ENCODE measurements at regions not wholly inside any gene's neighbourhood (a gene's known extent, or its start where the extent isn't known, plus 50 kb on each side); places are given as distances from the start of the nearest gene placed in this dataset.
A peak's percentile ranks its signal among the peaks of the same experiment; 100 is the strongest.
"Not testable (repeated sequence)": the region's sequence is repeated elsewhere in the genome, so short reads cannot be mapped to it uniquely, and the experiment has no call there.

GRCh38 chr6:106847116-106847515, 127.4 kb downstream of the CD24 start:
- no peak for DNase-seq

- no peak for DNase-seq
Observed at GRCh38 chr6:106844930-106845329, 129.6 kb downstream of the CD24 start.

DNA sequence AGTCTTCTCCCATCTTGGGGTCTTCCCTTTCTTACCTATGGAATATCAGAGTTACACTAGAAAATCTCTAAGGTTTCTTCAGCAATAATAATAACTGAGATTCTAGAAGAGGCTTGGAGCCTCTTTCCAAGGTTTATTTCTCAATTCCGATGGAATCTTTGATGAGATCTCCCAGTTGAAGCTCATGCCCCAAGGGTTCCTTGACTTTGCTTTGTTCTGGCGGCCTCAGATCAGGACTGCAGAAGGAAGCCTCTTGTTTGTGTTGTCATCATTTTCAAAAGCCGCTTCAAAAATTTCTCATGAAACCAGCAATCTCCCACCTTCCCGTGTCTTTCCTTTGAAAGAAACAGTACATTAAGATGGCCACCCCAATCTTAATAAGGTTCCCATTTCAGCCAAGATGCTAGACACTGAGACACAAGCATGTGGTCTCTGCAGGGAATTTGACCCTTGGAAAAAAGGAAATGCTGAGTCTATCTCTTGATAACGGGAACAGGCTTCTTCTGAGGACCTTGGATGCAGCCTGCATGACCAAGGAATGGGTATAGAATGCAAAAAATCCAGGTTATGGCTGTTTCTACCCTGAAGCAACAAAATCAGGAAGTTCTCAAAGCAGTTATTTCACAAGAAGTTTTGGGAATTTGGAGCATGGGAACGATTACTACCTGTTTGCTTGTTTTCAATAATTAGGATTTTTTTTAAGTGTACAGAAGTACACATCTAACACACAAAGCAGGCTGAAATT, 141.6 kb downstream of the CD24 start:
- no peak for DNase-seq

- DNase-seq: no peak
Observed at GRCh38 chr6:106830930-106831329, 143.6 kb downstream of the CD24 start.

DNA sequence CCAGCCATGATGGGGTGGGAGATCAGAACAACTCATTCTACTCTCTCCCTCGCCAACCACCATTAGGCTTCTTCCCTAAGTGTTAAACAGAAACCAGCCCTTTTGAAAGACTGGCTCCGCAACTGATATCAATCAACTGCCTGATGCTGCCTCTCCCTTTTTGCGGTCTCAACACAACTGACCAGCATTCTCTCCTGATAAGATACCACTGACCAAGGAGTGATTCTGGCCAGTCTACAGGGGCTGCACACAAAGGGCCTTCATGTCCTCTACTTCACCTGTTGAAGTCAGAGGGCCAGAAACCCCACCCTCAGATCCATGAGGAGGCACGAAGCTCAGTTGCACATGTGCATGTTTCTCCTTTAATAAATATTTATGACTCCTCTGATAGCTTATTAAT, 145.1 kb downstream of the CD24 start:
- DNase-seq: no peak

DNA sequence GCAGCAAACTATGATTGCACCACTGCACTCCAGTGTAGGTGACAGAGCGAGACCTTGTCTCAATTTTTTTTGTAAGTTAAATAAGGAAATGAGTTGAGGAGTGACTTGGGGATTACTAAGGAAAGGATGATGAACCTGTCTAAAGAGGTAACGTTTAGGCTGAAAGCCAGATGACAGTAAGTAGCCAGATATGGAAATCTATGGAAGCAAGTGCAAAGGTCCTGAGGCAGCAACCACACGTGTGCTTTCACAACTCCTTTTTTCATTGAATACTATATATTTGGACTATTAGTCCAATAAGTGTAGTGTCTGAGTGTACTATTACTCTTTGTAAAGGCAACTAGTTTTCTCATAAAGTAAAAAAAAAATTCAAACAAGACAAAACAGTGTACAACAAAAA, 147.4 kb downstream of the CD24 start:
- no peak for DNase-seq

GRCh38 chr6:106825156-106825555, 149.4 kb downstream of the CD24 start:
- no peak for DNase-seq

DNA sequence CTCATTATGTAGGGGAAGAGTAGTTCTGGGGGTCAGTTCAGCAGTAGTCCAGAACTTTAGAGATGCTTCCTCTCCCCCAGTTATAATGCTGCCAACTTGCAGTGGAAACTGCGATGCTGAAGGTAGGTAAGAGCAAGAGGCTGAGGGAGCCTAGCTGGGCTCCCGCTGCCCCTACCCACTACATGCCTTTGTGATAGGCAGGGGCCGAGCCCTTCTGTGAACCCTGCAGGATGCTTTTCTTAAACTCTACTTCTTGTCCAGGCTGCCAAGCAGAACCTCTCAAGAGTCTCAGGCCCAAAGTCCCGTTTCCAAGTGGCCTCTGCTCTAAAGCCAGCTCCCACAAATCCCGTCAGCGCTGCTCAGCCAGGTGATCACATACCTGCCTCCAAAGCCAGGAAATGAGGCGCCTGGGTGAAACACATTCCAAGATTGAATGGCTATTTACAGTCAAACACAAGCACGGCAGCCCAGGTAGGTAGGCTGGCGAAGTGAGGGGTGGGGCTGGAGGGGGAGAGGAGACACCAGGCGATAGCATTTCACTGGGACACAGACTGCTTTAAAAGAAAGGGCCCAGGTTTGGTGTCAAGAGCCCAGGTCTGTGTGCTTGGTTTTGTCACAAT, 150.7 kb downstream of the CD24 start:
- DNase-seq: no peak

DNA sequence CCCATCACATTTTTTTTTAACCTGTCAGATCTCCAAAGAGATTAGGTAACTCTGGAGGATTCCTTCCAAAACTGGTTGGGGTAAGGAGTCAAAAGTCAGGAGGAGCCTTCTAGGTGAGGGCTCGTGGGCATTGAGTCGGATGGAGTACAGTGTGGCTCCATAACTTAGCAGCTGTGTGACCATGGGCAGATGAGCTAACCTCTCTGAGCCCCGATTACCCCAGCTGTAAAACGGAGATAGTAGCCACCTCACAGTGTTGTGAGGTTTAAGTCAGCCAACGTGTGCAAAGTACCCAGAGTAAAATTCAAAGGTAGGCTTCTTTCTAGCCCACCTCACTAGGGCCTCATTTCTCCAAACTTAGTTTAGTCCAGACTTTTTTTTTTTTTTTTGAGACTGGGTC, 151.5 kb downstream of the CD24 start:
- no peak for DNase-seq

DNA sequence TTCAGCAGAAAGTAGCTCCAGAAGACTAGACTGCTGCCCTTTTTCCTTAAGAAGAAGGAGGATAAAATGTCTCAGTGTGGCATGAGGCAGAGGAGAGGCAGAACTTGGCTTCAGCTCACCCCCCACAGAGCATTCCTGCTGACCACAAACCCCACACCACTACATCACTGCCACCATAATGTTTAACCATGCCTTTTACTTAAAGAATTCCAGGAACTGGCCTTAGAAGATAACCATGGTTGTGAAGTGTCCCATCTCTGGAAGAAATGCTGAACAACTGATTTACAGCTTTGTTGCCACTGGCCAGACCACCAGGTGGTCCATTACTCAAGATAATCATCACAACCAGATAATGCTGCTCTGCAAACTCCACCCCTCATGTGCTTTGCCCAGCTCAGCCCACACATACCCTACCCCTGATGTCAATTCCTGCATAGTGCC, 154.1 kb downstream of the CD24 start:
- no peak for DNase-seq

GRCh38 chr6:106811088-106811686, 163.3 kb downstream of the CD24 start:
- DNase-seq: no peak

DNA sequence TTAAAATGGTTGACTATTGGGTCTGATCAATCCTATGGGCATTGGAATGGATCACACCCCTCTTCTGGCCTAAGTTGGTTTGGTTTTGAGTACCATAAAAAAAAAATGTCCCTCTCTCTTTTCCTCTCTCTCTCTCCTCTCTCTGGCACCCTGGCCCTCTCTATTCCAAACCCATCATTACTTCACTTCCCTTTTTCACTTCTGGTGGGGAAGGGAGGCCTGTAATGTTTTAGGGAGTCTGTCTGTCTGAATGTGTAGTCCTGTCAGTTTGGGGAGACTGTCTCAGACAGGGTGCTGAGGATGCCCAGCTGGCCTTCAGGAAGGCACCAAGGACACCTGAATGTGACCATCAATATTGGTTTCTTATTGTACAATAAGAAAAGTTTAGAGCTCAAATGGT, 165.8 kb downstream of the CD24 start:
- DNase-seq: no peak

DNA sequence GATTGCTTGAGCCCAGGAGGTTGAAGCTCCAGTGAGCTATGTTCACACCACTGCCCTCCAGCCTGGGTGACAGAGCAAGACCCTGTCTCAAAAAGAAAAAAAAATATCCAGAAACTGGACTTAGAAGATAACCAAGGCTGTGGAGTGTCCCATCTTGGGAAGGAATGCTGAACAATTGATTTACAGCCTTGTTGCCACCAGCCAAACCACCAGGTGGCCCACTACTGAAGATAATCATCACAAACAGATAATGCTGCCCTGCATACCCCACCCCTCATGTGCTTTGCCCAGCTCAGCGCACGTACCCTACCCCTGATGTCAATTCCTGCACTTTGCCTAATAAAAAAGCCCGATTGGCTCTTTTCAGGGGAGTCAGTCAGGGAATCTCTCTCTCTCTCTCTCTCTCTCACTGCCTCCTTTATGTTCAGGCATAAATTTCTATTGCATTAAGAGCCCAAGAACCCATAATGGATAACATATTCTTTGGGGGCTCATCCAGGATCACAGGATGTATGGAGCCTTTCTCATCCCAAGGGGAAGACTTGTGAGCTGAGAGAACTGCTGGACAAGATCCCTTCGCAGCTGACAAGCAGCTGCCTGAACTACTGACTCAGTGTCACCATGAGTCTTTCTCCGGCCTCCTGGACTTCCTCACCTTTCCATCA, 166.4 kb downstream of the CD24 start:
- DNase-seq: no peak

DNA sequence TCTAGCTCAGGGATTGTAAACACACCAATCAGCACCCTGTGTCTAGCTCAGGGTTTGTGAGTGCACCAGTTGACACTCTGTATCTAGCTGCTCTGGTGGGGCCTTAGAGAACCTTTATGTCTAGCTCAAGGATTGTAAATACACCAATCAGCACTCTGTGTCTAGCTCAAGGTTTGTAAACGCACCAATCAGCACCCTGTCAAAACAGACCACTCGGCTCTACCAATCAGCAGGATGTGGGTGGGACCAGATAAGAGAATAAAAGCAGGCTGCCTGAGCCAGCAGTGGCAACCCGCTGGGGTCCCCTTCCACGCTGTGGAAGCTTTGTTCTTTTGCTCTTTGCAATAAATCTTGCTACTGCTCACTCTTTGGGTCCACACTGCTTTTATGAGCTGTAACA, 168.3 kb downstream of the CD24 start:
- DNase-seq: not testable (repeated sequence)

DNA sequence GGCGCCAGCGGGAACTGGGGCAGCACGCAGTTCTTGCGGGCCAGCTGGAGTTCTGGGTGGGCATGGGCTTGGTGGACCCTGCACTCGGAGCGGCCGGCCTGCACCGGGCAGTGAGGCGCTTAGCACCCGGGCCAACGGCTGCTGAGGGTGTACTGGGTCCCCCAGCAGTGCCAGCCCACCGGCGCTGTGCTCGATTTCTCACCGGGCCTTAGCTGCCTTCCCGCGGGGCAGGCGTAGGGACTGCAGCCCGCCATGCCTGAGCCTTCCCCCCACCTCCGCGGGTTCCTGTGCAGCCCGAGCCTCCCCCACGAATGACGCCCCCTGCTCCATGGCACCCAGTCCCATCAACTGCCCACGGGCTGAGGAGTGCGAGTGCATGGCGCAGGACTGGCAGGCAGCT, 168.8 kb downstream of the CD24 start:
- DNase-seq: no peak

DNA sequence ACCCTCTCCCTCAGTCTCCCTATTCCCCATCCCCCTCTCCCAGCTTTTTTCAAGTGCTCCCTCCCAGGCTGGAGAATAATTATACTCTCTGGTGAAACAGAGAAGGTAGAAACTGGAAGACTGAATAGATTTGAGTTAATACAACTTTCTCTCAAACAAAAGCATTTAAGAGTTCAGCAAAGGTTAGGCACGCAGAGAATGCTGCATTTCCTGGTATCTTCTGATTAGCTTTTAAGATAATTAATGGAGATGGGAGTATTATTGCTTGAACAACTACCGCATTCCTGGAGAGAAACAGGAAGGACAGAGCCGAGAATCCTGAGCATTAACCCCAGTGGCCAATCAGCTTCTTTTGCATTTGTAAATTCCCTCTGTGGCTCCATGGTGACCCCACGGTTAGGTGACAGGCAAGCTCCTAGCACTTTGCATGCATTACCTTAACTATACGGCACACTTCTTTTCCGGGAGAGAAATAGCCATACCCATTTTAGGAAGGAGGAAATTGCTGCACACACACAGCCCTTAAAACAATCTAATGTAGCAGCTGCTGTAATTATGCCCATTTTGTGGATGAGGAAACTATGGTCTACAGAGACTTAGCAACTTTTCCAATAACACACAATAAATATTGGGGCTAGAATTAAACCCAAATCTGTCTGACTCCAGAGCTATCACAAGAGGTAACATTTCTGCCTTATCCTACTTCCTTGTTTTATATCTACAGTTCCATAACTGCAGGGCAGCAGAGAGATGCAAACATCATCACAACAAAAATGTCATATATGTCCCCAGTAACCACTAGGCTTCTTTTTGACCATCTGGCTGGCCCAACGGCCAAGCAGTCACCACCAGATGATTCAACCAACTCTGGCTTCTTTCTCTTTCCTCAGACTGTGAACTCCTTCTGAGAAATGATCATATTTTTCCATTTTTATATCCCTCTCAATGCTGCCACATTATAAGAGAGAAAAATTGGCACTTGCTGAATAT, 169.9 kb downstream of the CD24 start:
- DNase-seq: no peak

- DNase-seq: no peak
Observed at GRCh38 chr6:106803188-106803587, 171.3 kb downstream of the CD24 start.

- no peak for DNase-seq
Observed at GRCh38 chr6:106802139-106802538, 172.4 kb downstream of the CD24 start.

GRCh38 chr6:106801256-106801655, 171.9 kb downstream of the QRSL1 start:
- no peak for DNase-seq

GRCh38 chr6:106800379-106800778, 171.0 kb downstream of the QRSL1 start:
- no peak for DNase-seq

DNA sequence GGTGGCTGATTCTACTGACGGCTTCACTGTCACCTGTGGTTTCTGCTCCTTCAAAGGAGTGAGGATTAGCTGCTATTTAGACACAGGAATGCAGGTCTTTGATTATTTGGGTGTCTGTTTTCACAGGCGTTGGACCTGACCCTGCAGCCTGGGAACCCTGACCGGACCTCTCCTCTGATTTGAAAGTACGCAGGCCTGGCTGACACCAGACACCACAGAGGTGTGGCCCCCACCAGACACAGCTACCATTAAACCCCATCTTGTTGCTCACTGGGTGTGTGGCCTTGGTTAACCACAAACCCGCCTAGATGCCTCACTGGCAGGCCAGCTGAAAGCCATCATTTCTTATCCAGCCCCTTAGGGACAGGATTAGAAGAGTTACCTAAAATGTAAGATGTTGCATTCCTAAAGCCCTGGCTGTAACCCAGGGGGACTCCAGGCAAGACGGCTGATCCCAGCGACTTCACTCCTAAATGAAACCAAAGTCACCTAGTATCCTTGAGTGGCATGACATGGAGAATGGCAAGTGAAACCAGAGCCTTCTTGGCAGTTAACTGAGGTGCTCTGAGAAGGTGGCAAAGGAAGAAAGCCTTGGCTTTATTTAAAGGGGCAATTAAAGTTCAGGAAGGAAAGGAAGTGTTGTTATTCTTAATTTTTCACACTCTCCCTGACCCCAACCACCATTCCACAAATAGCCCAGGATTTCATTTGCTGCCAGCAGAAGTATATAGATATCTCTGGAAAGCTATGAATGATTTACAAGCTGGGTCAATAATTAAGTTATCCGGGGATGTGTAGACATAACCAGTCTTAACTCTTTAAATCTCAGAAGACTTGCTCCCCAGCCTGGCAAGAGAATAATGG, 169.9 kb downstream of the QRSL1 start:
- peak; percentile 52 for DNase-seq

- no peak for DNase-seq
Observed at GRCh38 chr6:106797186-106797585, 167.8 kb downstream of the QRSL1 start.
